GM19043 (cell line): ENCODE measurements at regions not wholly inside any gene's neighbourhood (a gene's known extent, or its start where the extent isn't known, plus 50 kb on each side); places are given as distances from the start of the nearest gene placed in this dataset.
"Not testable (repeated sequence)": the region's sequence is repeated elsewhere in the genome, so short reads cannot be mapped to it uniquely, and the experiment has no call there.

Experiments
- ATAC-seq: cut with Tn5 transposase; IDR thresholded peaks from one replicate; pipeline ENCODE4 v1.9.1; 2021; ENCODE audit warnings: low read depth; ENCODE audit not compliant: unreplicated experiment

GRCh38 chr14:92223025-92223424, 99.9 kb upstream of the SLC24A4 start:
- ATAC-seq = no peak

DNA sequence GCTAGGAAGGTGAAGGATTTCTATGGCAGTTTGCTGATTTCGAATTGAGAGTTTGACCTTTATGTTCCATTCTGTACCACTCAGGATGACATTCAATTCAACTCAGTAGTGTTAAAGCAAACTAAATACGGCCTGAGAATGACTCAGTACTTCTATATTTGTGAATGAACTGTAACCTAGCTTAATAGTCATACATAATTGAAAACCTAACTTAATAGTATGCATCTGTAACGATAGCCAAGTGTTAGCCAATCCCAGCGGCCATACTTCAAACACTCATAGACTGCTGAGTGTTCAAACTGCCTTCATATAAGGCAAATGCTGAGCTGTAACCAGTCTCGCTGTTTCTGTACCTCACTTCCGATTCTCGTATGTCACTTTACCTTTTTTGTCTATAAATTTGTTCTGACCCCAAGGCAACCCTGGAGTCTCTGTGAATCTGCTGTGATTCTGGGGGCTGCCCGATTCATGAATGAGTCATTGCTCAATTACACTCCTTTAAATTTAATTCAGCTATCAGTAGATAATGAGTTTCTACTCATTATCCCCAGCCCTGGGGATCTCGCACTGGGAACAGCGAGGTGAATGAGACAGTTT, 98.5 kb upstream of the SLC24A4 start:
- no peak for ATAC-seq

DNA sequence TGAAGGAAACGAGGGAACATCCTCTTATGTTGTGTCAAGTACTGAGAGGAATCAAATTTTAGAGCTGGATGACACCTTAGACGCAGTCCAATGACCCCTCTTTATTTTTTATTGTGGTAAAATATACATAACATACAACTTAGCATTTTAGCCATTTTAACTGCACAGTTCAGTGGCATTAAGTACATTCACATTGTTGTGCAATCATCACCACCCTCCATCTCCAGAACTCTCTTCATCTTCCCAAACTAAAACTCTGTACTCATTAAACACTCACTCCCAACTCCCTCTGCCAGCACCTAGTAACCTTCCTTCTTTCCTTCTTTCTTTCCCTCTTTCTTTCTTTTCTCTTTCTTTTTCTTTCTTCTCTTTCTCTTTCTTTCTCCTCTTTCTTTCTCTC, 97.2 kb upstream of the SLC24A4 start:
- ATAC-seq = no peak

- ATAC-seq = not testable (repeated sequence)
Observed at GRCh38 chr14:92226166-92226565, 96.8 kb upstream of the SLC24A4 start.

DNA sequence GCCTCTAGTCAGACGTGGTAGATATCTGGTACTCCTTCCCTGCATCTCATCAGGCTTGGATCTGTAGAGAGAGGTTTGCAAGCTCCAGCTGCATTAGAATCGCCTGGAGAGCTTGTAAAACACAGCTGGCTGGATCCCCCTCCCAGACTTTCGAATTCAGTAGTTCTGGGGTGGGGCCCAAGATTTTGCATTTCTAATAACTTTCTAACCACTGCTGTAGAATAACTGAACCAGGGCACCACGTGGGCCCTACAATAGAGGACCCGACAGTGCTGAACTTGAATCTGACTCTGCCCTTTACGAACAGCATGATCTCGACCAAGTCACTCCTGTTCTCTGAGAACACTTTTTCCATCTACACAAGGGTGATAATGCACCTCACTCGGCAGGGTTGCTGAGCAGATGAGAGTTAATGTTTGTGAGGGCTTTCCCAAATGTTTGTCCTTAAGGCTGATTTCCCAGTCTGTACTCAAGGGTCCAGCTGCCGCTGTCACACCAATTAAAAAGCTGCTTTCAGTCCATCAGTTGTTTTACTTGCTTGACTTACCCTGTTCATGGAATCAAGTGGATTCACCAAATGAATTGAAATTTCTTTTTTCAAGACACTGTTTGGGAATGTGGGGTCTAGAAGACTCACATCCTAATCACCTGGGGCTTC, 86.6 kb upstream of the SLC24A4 start:
- ATAC-seq = no peak

GRCh38 chr14:92240658-92241057, 82.3 kb upstream of the SLC24A4 start:
- ATAC-seq = no peak

DNA sequence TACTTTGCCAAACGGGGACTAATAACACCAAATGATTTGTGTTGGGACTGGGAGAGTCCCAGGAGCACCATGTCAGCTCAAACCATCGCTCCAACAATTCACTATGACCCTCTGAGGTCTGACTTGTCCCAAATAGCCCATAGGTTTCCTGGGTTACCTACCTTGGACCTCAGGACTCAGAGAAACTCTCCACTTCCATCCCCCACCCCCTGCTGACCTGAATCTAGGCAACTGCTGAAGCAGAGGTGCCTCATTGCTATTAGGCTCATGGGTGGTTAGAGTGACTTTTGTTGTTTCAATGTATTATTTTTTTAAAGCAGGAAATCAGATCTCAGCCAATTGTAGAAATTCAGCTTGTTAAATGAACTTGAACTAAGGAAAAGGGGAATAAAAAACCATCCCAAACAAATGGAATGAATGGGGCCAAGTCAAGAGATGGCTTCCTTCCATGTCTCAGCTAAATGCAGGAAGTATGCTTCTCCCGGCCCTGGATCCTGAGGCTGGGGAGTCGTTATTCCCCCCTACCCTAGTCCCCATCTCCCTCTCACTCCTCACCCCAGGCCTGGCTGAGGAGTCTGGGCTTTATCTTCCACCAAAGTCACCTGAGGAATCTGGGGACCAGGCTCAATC, 80.9 kb upstream of the SLC24A4 start:
- ATAC-seq = no peak

- no peak for ATAC-seq
Observed at GRCh38 chr14:92244805-92245204, 78.2 kb upstream of the SLC24A4 start.

GRCh38 chr14:92247341-92247740, 75.6 kb upstream of the SLC24A4 start:
- ATAC-seq = no peak

- no peak for ATAC-seq
Observed at GRCh38 chr14:92247947-92248346, 75.0 kb upstream of the SLC24A4 start.

- no peak for ATAC-seq
Observed at GRCh38 chr14:92248696-92249095, 74.3 kb upstream of the SLC24A4 start.

- not testable (repeated sequence) for ATAC-seq
Observed at GRCh38 chr14:92250366-92250765, 72.6 kb upstream of the SLC24A4 start.

DNA sequence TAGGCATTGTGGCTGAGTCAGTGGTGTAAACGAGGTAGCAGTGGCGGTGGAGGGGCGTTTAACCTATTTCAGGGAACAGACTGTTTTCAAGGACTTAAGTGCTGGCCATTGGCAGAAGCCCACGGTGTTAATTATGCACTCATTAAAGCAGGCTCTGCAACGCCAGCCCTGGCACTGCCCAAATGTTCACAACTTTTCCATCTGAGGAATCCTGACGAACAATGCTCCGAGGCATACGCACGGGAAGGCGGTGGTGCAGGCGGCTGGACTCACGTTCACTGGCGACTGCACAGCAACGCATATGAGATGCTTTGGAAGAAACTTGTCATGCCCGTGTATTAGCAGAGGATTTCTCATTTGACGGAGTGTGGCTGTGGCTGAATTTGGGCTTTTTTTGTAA, 70.6 kb upstream of the SLC24A4 start:
- no peak for ATAC-seq

DNA sequence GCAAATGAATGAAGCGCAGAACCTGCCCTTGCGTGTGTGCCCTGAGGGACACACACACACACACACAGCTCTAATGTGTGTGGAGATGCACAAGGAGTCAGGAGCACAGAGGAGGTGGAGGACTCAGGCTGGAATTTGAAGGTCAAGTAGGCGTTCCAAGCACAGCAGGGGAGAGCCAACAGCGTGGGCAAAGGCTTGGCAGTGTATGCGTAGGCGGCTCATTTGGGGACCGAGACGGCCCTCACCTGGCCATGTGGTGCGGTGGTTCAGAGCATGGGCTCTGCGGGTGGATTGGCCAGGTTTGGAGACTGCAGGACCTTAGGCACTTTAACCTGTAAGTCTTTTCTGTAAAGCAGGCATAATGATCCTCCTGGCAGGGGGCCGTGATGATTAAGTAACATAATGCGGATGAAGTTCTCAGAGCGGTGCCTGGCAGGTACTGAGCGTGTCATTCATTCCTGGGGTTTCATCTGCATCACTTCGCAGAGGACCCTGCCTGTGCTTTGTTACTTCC, 69.5 kb upstream of the SLC24A4 start:
- ATAC-seq = no peak

DNA sequence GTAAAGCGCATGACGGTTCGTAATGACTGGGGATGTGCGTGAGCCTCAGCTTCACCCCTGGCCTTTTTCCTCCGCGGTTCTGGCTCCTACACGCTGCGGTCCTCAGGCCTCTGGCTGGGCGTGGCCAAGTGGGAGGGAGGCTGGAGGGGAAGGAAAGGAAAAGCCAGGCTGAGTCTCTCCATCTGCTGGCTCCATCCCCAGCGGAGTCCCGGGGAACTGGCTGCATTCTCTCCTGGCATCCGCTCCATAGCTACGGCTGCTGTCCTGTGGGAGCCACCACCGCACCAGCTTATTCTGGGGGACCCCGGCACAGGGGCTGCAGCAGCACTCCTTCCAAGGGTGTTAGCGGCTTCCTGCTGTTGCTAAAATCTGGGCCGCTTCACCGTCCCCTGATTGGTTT, 68.2 kb upstream of the SLC24A4 start:
- ATAC-seq = no peak

GRCh38 chr14:92258934-92259333, 64.0 kb upstream of the SLC24A4 start:
- no peak for ATAC-seq

GRCh38 chr14:92259613-92260357, 63.2 kb upstream of the SLC24A4 start:
- peak; percentile 79 for ATAC-seq

- no peak for ATAC-seq
Observed at GRCh38 chr14:92263681-92264080, 59.3 kb upstream of the SLC24A4 start.

- ATAC-seq = no peak
Observed at GRCh38 chr14:92264195-92264594, 58.8 kb upstream of the SLC24A4 start.

DNA sequence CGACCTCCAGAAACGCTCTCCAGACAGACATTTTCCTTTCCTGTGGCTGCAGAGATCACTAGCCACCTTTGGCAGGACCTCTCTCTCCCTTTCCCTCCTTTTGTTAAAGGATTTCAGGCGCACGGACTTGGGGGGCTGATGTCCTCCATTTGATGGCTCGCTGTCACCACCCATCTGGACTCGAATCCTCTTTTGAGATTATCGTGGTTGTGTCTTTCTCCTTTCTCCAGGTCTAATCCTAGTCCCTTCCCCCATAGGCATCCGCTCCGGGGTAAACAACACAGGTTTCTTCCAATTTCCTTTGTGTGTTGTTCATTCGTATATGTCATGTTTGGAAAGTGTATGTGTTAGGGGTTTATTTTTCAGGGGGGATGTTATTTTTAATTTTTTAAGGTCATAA, 56.7 kb upstream of the SLC24A4 start:
- ATAC-seq = no peak
